Stomach (tissue), 8 donors: ENCODE measurements at regions not wholly inside any gene's neighbourhood (a gene's known extent, or its start where the extent isn't known, plus 50 kb on each side); places are given as distances from the start of the nearest gene placed in this dataset.

Source experiments
- DNase-seq, 2 donors: peaks; one replicate each; pipeline versions ENCODE4 v3.0.0 to v3.0.0-alpha.2; 2013 to 2019
- H3K27ac ChIP-seq, 5 donors: fragments of 200-600 bp in 4 of 5; sonication (generic) in 4 of 5; one replicate each; pipeline ENCODE4 v1.5.1; 2013 to 2019; ENCODE audit warnings: mild to moderate bottlenecking in 1 of 5, moderate library complexity in 1 of 5
- H3K27me3 ChIP-seq, 3 donors: fragments of 200-600 bp; sonication (generic); one replicate each; pipeline ENCODE4 v1.5.1; 2017 to 2019; ENCODE audit warnings: mixed run types in 1 of 3
- H3K36me3 ChIP-seq, 4 donors: fragments of 200-600 bp; sonication (generic); 1 replicate in 3 of 4; 2 replicates in 1 of 4; pipeline ENCODE4 v1.5.1; 2016 to 2019
- H3K4me1 ChIP-seq, 4 donors: fragments of 200-600 bp; sonication (generic); one replicate each; pipeline ENCODE4 v1.5.1; 2016 to 2019
- H3K4me3 ChIP-seq, 4 donors: fragments of 200-600 bp; sonication (generic) in 3 of 4; one replicate each; pipeline ENCODE4 v1.5.1; 2016 to 2019; ENCODE audit warnings: mild to moderate bottlenecking in 1 of 4
- H3K9me3 ChIP-seq, 4 donors: fragments of 200-600 bp; sonication (generic); one replicate each; pipeline ENCODE4 v1.5.1; 2016 to 2019
- CTCF ChIP-seq, 7 experiments: fragments of 450-650 bp in 4 of 7; fragments of 200-600 bp in 3 of 7; sonication (generic) in 3 of 7; IDR thresholded peaks; one replicate each; pipeline ENCODE4 v1.5.1; 2016 to 2019; ENCODE audit warnings: antibody characterized with exemption in 7 of 7, control low read depth in 2 of 7, mild to moderate bottlenecking in 1 of 7
- EP300 ChIP-seq: sonication (generic); formaldehyde crosslinking; IDR thresholded peaks from one replicate; pipeline ENCODE4 v1.6.1; 2017; ENCODE audit warnings: antibody characterized with exemption
- POLR2A ChIP-seq, 4 donors: fragments of 450-650 bp; IDR thresholded peaks; one replicate each; pipeline ENCODE4 v1.6.1; 2016; ENCODE audit warnings: antibody characterized with exemption in 4 of 4, control low read depth in 2 of 4, mild to moderate bottlenecking in 1 of 4, moderate library complexity in 1 of 4
- POLR2AphosphoS5 ChIP-seq, 3 donors: sonication (generic); formaldehyde crosslinking; IDR thresholded peaks; one replicate each; pipeline ENCODE4 v1.6.1; 2016; ENCODE audit warnings: antibody characterized with exemption in 3 of 3
- WGBS, 5 donors: extraction: QIAGEN DNeasy Blood & Tissue Kit in 3 of 5; methylation state at CpG; one replicate each; pipeline versions ENCODE4 v1.1.5 to v1.1.7; 2013 to 2018; 5-methylcytosine and 5-hydroxymethylcytosine counted together
- intact Hi-C: fragments of 100-400 bp; cut with DNase I; formaldehyde crosslinking; loops from one replicate; pipeline ENCODE4 v1.15.1; 2023; ENCODE audit warnings: low total_unique reads
- donor health status: healthy with polysubstance abuse.
- donor health status: Bipolar disorder and iron deficiency.
- donor health status: healthy.

GRCh38 chr4:162229670-162230069 lies 65.9 kb upstream of the FSTL5 start:
- WGBS, 5 donors = 72 to 86% (median 81%) methylated on average over 2 of the region's 2 CpGs
- H3K9me3 ChIP-seq = no peaks in the 10 kb centered on the region
- no peaks in the 10 kb centered on the region for H3K4me1 ChIP-seq
- no peaks in the 10 kb centered on the region for H3K36me3 ChIP-seq
- intact Hi-C loops = no loop called here
- no peak overlapping the region for H3K4me3 ChIP-seq
- TF ChIP-seq POLR2AphosphoS5 (IDR thresholded peaks at IDR 0.05) (no peak), EP300 (no peak), CTCF (IDR thresholded peaks at IDR 0.05) (no peak), POLR2A (IDR thresholded peaks at IDR 0.05) (no peak)
- no peak for DNase-seq
- no peak overlapping the region for H3K27ac ChIP-seq
- H3K27me3 ChIP-seq = no peaks in the 10 kb centered on the region

GRCh38 chr4:162221148-162221547 lies 57.3 kb upstream of the FSTL5 start:
- H3K4me3 ChIP-seq = no peak overlapping the region
- no peaks in the 10 kb centered on the region for H3K4me1 ChIP-seq
- TF ChIP-seq POLR2A (IDR thresholded peaks at IDR 0.05) = no peak
- no peak for TF ChIP-seq POLR2AphosphoS5 (IDR thresholded peaks at IDR 0.05)
- no peak for TF ChIP-seq CTCF (IDR thresholded peaks at IDR 0.05)
- no peak for TF ChIP-seq EP300
- no peaks in the 10 kb centered on the region for H3K9me3 ChIP-seq
- 83 to 88% (median 87%) methylated on average over 4 of the region's 4 CpGs for whole genome bisulfite sequencing, 5 donors
- no peak overlapping the region for H3K27ac ChIP-seq
- DNase-seq = no peak
- no peaks in the 10 kb centered on the region for H3K27me3 ChIP-seq
- H3K36me3 ChIP-seq = no peaks in the 10 kb centered on the region
- intact Hi-C loops = no loop called here
